ENCODE measurements at regions not wholly inside any gene's neighbourhood (a gene's known extent, or its start where the extent isn't known, plus 50 kb on each side); places are given as distances from the start of the nearest gene placed in this dataset.

DNA sequence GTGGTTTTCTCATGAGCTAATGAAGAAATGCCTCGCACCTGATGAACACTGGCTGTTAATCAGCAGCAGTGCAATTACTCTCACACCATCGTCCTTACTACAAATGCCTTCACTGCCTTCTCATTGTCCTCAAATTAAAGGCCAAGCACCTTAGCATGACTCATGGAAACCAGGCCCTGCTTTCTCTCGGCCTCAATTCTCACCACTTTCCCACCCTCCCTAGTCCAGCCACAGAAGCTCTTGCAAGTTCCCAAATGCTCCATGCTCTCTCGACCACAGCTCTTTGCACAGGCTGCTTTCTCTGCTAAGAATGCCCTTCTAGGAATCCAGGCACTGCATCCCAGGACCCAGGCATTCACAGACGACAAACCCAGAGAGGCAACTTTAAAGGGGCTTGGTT lies 94.6 kb upstream of the KLF4 start:
- TF ChIP-seq, protein P1, sequence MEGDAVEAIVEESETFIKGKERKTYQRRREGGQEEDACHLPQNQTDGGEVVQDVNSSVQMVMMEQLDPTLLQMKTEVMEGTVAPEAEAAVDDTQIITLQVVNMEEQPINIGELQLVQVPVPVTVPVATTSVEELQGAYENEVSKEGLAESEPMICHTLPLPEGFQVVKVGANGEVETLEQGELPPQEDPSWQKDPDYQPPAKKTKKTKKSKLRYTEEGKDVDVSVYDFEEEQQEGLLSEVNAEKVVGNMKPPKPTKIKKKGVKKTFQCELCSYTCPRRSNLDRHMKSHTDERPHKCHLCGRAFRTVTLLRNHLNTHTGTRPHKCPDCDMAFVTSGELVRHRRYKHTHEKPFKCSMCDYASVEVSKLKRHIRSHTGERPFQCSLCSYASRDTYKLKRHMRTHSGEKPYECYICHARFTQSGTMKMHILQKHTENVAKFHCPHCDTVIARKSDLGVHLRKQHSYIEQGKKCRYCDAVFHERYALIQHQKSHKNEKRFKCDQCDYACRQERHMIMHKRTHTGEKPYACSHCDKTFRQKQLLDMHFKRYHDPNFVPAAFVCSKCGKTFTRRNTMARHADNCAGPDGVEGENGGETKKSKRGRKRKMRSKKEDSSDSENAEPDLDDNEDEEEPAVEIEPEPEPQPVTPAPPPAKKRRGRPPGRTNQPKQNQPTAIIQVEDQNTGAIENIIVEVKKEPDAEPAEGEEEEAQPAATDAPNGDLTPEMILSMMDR (IDR thresholded peaks at IDR 0.05; ENCODE audit: low read depth, low read length, poor library complexity, severe bottlenecking), result no peak
- no peak for TF ChIP-seq EZH2phosphoT487 (IDR thresholded peaks at IDR 0.05; ENCODE audit: borderline replicate concordance, low read length)
